Stimulated activated CD4-positive, alpha-beta T cell treated with anti-CD3 and anti-CD28 coated beads, Interleukin-12 subunit alpha, Interleukin-12 subunit beta, amount 100 ng/mL, for 4 hours (primary cell): ENCODE measurements at regions not wholly inside any gene's neighbourhood (a gene's known extent, or its start where the extent isn't known, plus 50 kb on each side); places are given as distances from the start of the nearest gene placed in this dataset.
"Not testable (repeated sequence)": the region's sequence is repeated elsewhere in the genome, so short reads cannot be mapped to it uniquely, and the experiment has no call there.

ENCODE experiments used
- DNase-seq: peaks from one replicate; pipeline ENCODE4 v3.0.0-alpha.2; 2020

- DNase-seq: no peak
These were observed 115.8 kb downstream of the MPP7 start for GRCh38 chr10:28186887-28187578.

- DNase-seq: no peak
These were observed 116.4 kb downstream of the MPP7 start for GRCh38 chr10:28186461-28186860.

- DNase-seq: no peak
These were observed 118.1 kb downstream of the MPP7 start for GRCh38 chr10:28184810-28185209.

GRCh38 chr10:28181478-28182096 lies 121.3 kb downstream of the MPP7 start:
- DNase-seq: no peak

GRCh38 chr10:28180654-28181053 lies 122.2 kb downstream of the MPP7 start:
- no peak for DNase-seq

- no peak for DNase-seq
These were observed 123.1 kb downstream of the MPP7 start for GRCh38 chr10:28179743-28180099.

- no peak for DNase-seq
These were observed 123.7 kb downstream of the MPP7 start for GRCh38 chr10:28179006-28179742.

GRCh38 chr10:28177944-28178637 lies 124.8 kb downstream of the MPP7 start:
- DNase-seq: peak; percentile 3

GRCh38 chr10:28176498-28176897 lies 126.4 kb downstream of the MPP7 start:
- not testable (repeated sequence) for DNase-seq

GRCh38 chr10:28172223-28172610 lies 130.6 kb downstream of the MPP7 start:
- DNase-seq: no peak

- DNase-seq: no peak
These were observed 131.2 kb downstream of the MPP7 start for GRCh38 chr10:28171468-28172222.

GRCh38 chr10:28169525-28169924 lies 133.3 kb downstream of the MPP7 start:
- no peak for DNase-seq

- no peak for DNase-seq
These were observed 141.9 kb downstream of the MPP7 start for GRCh38 chr10:28160866-28161405.

- DNase-seq: no peak
These were observed 145.5 kb downstream of the MPP7 start for GRCh38 chr10:28157379-28157778.

- DNase-seq: no peak
These were observed 147.1 kb downstream of the MPP7 start for GRCh38 chr10:28155726-28156125.

- no peak for DNase-seq
These were observed 151.2 kb downstream of the MPP7 start for GRCh38 chr10:28151636-28152035.

GRCh38 chr10:28149746-28150145 lies 150.9 kb upstream of the ODAD2 start:
- DNase-seq: no peak

GRCh38 chr10:28147706-28148105 lies 148.8 kb upstream of the ODAD2 start:
- DNase-seq: no peak

GRCh38 chr10:28139138-28139537 lies 140.3 kb upstream of the ODAD2 start:
- DNase-seq: no peak

GRCh38 chr10:28137907-28138880 lies 139.3 kb upstream of the ODAD2 start:
- no peak for DNase-seq

- DNase-seq: no peak
These were observed 136.4 kb upstream of the ODAD2 start for GRCh38 chr10:28135258-28135657.
